Skin of body (tissue), 1 donor: ENCODE measurements at regions not wholly inside any gene's neighbourhood (a gene's known extent, or its start where the extent isn't known, plus 50 kb on each side); places are given as distances from the start of the nearest gene placed in this dataset.

ENCODE experiments used
- DNase-seq: peaks from one replicate; lab custom pipeline; 2025; lab: John Stamatoyannopoulos, UW

DNA sequence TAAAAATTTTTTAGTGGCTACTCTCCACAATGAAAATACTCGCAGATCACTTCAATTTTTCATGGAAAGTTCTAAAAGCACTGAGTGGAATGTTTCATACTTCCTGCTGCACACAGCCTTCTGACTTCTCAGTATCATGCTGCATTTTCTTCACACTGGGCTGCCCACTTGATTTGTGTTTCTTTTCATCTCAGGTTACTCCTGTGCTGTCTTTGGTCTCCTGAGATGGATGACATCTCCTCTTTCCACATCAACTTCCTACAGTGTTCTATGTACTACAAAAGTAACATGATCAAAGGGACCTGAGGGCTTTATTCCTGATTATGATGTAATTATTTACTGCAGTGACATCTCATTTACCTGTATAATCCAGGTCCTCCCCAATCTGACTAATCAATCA, 927.7 kb downstream of the ROBO2 start:
- no peak for DNase-seq

DNA sequence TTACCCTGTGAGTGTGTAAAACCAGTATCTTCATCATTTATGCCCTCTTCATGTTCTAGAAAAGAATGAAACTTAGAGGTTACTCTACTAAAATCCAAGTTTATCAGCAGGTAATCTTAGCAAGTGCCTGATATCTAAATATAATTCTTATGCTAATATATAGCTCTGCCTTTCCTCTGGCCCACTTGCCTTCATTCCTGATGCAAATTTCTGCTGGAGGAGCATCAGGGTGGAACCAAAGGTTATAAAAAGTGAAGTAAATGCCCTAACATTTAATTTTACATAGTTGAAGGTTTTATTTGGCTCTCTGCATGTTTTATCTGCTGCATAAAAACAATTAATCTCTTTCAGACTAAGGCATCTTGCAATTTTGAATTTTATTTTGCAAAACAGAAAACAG, 936.2 kb downstream of the ROBO2 start:
- no peak for DNase-seq

DNA sequence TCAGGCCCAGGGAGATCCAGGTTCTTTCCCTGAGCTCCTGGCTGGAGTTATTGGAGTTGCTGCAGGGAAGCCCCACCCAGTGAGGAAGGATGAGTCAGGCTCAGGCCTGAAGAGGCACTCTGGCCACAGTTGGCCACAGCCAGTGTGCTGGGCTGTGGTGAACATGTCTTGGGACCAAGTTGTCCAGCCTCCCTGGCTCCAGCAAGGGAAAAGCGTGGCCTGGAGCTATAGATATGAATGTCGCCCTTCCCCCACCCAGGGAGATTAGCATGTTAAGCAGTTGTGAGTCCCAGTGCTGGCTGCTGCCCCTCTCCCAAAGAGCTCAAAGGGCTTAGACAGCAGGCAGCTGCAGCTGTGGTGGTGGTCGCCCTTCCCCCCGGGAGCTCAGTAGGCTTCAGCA, 963.2 kb downstream of the ROBO2 start:
- DNase-seq: no peak

DNA sequence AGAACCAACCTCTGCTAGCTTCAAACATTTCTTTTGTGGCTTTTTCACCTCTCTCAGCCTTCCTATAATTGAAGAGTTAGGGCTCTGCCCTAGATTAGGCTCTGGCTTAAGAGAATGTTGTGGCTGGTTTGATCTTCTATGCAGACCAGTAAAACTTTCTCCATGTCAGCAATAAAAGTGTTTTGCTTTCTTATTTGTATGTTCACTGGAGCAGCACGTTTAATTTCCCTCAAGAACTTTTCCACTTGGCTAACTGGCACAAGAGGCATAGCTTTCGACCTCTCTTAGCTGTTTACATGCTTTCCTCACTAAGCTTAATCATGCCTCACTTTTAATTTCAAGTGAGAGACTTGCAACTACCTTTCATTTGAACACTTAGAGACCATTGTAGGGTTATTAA, 964.7 kb downstream of the ROBO2 start:
- DNase-seq: no peak

DNA sequence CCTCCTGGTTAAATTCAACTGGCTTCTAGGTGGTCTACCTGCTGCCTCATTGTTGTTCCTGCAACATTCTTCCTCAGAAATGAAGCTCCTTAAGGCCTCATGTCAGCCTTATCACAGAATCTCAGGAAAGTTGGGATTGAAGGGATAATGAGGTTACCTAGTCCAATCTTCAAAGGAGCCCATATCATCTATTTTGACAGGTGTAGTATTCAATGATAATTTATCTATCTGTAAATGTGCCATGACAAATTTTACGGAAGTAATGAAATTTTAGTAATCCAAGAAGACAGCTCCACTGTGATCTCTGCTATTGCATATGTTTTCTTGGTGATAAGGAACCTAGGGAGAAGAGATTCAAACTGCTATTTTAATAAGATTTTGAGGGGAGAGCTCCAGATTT, 973.8 kb downstream of the ROBO2 start:
- no peak for DNase-seq

- DNase-seq: no peak
Observed at GRCh38 chr3:78015856-78016255, 976.0 kb downstream of the ROBO2 start.

DNA sequence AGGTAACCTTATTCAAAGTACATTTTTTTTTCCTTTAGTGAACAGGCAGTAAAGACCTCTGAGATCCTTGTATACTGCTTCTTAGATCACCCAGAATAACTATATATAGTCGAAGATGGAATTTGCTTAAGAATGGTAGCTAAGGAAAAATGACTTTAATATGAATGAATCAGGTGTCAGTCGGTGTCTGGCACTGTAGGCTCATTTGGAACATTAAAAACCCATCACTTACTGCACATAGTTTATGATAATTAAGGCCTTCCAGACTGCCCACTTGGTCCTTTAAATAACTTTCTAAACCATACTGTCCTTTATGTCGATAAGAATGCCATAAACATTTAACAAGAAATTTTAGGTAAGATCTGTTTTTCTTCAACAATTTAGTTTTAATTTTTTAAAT, 981.8 kb downstream of the ROBO2 start:
- DNase-seq: no peak

- no peak for DNase-seq
Observed at GRCh38 chr3:78022232-78022631, 982.3 kb downstream of the ROBO2 start.

- DNase-seq: no peak
Observed at GRCh38 chr3:78023257-78023656, 983.4 kb downstream of the ROBO2 start.

DNA sequence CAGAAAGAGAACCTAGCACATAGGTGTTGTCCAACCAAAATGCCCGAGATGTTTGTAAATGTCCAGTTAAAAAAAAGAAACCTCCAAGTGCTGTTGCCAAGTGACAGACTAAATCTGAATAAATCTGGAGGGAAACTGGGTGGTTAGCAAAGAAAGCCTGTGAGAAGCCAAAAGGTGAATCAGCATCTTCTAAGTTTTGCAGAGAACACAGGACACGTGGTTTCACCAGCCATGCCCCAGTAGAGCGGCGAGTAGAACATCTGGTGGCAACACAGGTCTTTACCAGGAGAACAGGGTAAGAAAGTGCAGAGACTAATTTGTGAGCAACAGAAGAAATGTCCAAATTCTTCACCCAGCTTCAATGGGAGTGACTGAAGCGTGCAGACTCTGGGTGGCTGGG, 986.0 kb downstream of the ROBO2 start:
- DNase-seq: no peak

DNA sequence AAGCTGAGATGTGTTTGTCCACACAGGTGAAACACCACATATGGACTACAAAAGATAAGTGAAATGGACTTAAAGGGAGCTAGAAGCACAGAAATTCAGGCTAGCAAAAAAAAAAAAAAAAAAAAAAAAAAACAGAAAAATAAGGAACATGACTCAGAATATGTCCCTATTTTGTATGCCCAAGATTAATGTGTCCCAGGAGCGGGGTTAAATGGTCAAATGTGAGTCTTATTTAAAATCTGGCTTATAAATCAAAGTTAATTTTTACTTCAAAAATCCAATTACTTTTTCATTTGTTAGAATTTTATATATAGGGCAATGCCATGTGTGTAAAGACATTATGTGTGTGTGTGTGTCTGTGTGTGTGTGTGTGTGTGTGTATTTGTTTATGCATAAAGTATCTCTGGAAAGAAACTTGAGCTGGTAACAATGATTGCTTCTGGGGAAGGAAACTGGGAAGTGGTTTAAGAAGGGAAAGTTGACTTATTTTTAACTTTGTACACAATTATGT, 986.5 kb downstream of the ROBO2 start:
- DNase-seq: no peak

DNA sequence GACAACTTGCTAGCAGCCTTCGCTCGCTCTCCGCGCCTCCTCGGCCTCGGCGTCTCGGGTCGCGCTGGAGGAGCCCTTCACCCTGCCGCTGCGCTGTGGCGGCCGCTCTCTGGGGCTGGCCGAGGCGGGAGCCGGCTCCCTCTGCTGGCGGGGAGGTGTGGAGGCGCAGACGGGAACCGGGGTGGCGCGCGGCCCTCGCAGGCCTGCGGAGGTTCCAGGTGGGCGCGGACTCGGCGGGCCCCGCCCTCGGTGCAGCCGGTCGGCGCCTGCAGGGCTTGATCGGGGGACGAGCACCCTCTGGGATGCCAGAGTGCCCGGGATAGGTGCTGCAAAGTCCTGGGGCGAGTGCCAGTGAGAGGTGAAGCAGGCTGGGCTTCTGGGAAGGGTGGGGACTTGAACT, 989.9 kb downstream of the ROBO2 start:
- DNase-seq: no peak

GRCh38 chr3:78035131-78035641, 995.3 kb downstream of the ROBO2 start:
- DNase-seq: peak; percentile 84

- no peak for DNase-seq
Observed at GRCh38 chr3:78041486-78041885, 1001.6 kb downstream of the ROBO2 start.

- no peak for DNase-seq
Observed at GRCh38 chr3:78046566-78046965, 1006.7 kb downstream of the ROBO2 start.

GRCh38 chr3:78048698-78049097, 1008.8 kb downstream of the ROBO2 start:
- DNase-seq: no peak

GRCh38 chr3:78049521-78049920, 1009.6 kb downstream of the ROBO2 start:
- no peak for DNase-seq

DNA sequence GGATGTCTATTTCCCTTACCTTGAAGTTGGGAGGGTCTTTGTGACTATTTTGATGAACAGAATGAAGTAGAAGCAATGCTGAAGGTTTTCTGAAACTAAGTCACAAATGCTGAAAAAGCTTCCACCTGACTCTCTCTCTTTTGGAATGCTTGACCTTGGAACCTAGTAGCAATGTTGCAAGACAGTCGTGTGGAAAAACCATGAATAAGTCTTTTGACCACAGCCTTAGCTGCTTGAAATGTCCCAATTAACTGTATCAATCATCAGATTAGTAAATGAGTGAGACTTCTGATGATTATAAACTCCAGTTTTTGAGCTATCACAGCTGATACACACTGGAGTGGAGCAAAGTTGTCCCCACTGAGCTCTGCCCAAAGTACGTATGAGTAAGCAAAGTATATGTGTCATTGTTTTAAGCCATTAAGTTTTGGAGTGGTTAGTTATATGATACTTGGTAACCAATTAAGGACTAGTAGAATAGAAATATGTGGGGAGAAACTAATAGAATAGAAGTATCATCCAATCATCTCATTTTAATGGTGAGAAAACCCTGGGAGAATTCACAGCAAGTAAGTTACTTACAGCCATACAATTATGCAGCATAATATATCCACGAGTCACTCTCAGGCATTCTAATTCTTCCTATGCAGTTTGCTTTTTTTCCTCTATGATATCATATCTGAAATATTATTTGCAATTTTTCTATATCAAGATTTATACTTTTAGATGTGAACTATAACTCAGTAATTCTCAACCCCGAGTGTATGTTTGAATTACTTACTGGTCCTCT, 1010.6 kb downstream of the ROBO2 start:
- DNase-seq: no peak

DNA sequence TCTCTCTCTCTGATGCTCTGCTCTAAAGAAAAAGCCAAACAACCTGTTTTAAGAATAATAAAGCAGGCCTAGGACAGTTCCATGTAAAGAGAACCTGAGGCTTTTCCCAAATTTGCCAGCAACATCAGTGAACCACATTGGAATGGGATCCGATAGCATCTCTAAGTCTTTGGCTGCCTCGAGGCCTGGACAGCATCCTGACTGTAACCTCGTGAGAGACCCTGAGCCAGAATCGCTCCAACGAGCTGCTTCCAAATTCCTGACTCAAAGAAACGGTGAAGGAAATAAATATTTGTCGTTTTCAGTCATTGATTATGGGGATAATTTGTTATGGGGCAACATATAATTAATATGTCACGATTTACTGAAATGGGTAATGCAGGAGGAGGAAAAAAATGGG, 1012.8 kb downstream of the ROBO2 start:
- no peak for DNase-seq

- DNase-seq: no peak
Observed at GRCh38 chr3:78066287-78066686, 1026.4 kb downstream of the ROBO2 start.

DNA sequence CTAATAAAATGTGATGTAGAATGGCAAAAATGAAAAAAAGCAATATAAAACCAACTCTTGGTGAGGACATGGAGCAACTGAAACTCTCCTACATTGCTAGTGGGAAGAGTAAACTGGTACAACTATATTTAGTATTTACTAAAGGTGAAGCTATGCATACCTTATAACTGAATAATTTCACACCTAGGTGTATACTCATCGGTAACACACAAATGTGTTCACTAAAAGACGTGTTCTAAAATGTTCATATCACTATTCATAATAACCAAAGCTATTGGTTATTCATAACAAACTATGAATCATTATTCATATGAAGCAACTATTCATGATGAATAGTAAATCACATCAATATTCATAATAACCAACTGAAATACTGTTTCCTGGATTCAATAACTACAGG, 1030.3 kb downstream of the ROBO2 start:
- no peak for DNase-seq

DNA sequence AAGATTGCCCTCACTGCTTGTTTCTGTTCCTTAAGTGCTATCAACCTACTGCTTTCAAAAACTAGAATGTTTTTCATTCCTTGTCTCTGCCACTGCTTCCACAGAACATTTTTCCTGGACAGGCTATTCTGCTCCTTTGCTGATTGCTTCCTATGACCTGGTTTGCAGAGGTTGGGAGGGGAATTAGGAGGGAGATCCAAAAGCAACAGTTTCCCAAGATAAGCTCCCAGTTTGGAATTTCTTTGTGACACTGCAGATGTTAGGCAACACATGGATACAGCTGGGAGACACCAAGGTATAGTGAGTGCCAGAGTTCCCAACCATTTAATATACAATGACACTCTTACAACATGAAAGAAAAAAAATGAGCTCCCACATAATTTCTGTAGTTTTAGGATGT, 1036.5 kb downstream of the ROBO2 start:
- no peak for DNase-seq

DNA sequence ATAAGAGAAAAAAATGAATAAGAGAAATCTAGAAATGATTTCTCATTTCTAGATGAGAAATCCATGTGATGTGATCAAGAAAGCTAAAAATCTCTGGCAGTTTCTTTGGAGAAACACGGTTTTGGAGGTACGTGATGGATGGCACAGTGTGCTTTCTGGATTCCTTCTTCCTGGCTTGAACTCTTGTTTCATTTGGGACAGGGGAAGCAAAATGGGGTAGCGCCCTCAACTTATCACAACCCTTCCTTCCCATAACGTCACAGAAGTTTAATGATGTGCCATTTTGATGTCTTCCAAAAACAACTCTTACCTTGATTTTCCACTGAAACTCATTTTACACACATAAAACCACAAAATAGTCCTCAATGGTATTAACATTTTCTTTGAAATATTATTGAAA, 1037.3 kb downstream of the ROBO2 start:
- DNase-seq: no peak
